OCI-LY1 (cell line): ENCODE measurements at regions not wholly inside any gene's neighbourhood (a gene's known extent, or its start where the extent isn't known, plus 50 kb on each side); places are given as distances from the start of the nearest gene placed in this dataset.

Experiments
- CTCF ChIP-seq: fragments of 200-600 bp; sonication (generic), shearing (Covaris generic); IDR thresholded peaks from 2 replicates; pipeline ENCODE4 v1.5.1; 2017; ENCODE audit warnings: mild to moderate bottlenecking, antibody characterized with exemption, low read length, moderate library complexity, mixed read lengths
- EZH2 ChIP-seq: fragments of 200-600 bp; sonication (generic), shearing (Covaris generic); IDR thresholded peaks from 2 replicates; pipeline ENCODE4 v1.8.0; 2017; ENCODE audit warnings: borderline replicate concordance, mixed run types, mild to moderate bottlenecking, antibody characterized with exemption, low read length, moderate library complexity, mixed read lengths

- TF ChIP-seq CTCF, result no peak
- no peak for TF ChIP-seq EZH2
These were observed 487.6 kb upstream of the CAMK1G start for GRCh38 chr1:209095627-209096595.
